ENCODE measurements at regions not wholly inside any gene's neighbourhood (a gene's known extent, or its start where the extent isn't known, plus 50 kb on each side); places are given as distances from the start of the nearest gene placed in this dataset.
"Not testable (repeated sequence)": the region's sequence is repeated elsewhere in the genome, so short reads cannot be mapped to it uniquely, and the experiment has no call there.

DNA sequence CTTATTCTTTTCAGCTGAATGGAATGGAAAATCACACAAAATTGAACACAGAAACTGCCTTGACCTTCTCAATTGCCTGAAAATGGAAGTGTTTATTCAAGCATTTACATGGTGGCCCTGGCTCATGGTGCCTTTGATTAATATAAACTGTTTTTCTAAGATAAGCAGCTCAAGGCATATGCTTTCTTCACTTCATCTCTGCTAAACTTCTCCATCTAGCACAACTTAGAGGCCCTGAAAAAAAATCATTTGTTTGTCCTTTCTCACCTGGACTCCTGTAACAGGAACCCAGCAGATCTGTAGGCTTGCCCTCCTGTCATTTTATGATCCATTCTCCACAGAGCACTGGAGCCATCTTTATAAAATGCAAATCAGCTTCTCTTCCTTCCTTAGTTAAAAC is 117.5 kb upstream of the KRR1 start:
- intact Hi-C loops (cut with DNase I; ENCODE audit: low total_unique reads) = no loop called here
- no peak overlapping the region for H3K27ac ChIP-seq
- no peak overlapping the region for H3K4me3 ChIP-seq
- H3K36me3 ChIP-seq = no peaks in the 10 kb centered on the region
- H3K4me1 ChIP-seq = no peaks in the 10 kb centered on the region
- no peaks in the 10 kb centered on the region for H3K9me3 ChIP-seq
- TF ChIP-seq POLR2A (IDR thresholded peaks at IDR 0.05) (no peak), POLR2AphosphoS5 (IDR thresholded peaks at IDR 0.05) (no peak)
- TF ChIP-seq, protein P1, sequence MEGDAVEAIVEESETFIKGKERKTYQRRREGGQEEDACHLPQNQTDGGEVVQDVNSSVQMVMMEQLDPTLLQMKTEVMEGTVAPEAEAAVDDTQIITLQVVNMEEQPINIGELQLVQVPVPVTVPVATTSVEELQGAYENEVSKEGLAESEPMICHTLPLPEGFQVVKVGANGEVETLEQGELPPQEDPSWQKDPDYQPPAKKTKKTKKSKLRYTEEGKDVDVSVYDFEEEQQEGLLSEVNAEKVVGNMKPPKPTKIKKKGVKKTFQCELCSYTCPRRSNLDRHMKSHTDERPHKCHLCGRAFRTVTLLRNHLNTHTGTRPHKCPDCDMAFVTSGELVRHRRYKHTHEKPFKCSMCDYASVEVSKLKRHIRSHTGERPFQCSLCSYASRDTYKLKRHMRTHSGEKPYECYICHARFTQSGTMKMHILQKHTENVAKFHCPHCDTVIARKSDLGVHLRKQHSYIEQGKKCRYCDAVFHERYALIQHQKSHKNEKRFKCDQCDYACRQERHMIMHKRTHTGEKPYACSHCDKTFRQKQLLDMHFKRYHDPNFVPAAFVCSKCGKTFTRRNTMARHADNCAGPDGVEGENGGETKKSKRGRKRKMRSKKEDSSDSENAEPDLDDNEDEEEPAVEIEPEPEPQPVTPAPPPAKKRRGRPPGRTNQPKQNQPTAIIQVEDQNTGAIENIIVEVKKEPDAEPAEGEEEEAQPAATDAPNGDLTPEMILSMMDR (IDR thresholded peaks at IDR 0.05 in 8 of 11, conservative IDR thresholded peaks at IDR 0.05 in 3 of 11) = no peak
- no peaks in the 10 kb centered on the region for H3K27me3 ChIP-seq (replicated peaks in 1 of 7)
- no peak for DNase-seq

GRCh38 chr12:75628511-75628910 is 117.1 kb upstream of the KRR1 start:
- no peak for DNase-seq
- no peaks in the 10 kb centered on the region for H3K9me3 ChIP-seq
- WGBS, 5 donors = 78 to 89% (median 83%) methylated on average over 1 of the region's 1 CpG
- H3K4me1 ChIP-seq = no peaks in the 10 kb centered on the region
- no peak overlapping the region for H3K4me3 ChIP-seq
- no peaks in the 10 kb centered on the region for H3K36me3 ChIP-seq
- TF ChIP-seq POLR2AphosphoS5 (IDR thresholded peaks at IDR 0.05) (no peak), POLR2A (IDR thresholded peaks at IDR 0.05) (no peak)
- TF ChIP-seq, protein P1 (IDR thresholded peaks at IDR 0.05 in 8 of 11, conservative IDR thresholded peaks at IDR 0.05 in 3 of 11) = no peak
- H3K27me3 ChIP-seq (replicated peaks in 1 of 7) = no peaks in the 10 kb centered on the region
- H3K27ac ChIP-seq = no peak overlapping the region
- intact Hi-C loops (cut with DNase I; ENCODE audit: low total_unique reads) = no loop called here

- WGBS, 5 donors = 55 to 85% (median 61%) methylated on average over 4 of the region's 4 CpGs
- H3K27me3 ChIP-seq (replicated peaks in 1 of 7) = no peaks in the 10 kb centered on the region
- H3K4me1 ChIP-seq = no peaks in the 10 kb centered on the region
- TF ChIP-seq, protein P1 (IDR thresholded peaks at IDR 0.05 in 8 of 11, conservative IDR thresholded peaks at IDR 0.05 in 3 of 11) = peak in 1 of 11 experiments; percentile 6
- no peak for TF ChIP-seq POLR2AphosphoS5 (IDR thresholded peaks at IDR 0.05)
- no peak for TF ChIP-seq POLR2A (IDR thresholded peaks at IDR 0.05)
- no peaks in the 10 kb centered on the region for H3K9me3 ChIP-seq
- no peak for DNase-seq
- H3K36me3 ChIP-seq = no peaks in the 10 kb centered on the region
- H3K4me3 ChIP-seq = no peak overlapping the region
- intact Hi-C loops (cut with DNase I; ENCODE audit: low total_unique reads) = no loop called here
- H3K27ac ChIP-seq = peak overlapping the region in 1 of 8 donors; percentile 4
Observed at GRCh38 chr12:75623631-75624154, 112.3 kb upstream of the KRR1 start.

DNA sequence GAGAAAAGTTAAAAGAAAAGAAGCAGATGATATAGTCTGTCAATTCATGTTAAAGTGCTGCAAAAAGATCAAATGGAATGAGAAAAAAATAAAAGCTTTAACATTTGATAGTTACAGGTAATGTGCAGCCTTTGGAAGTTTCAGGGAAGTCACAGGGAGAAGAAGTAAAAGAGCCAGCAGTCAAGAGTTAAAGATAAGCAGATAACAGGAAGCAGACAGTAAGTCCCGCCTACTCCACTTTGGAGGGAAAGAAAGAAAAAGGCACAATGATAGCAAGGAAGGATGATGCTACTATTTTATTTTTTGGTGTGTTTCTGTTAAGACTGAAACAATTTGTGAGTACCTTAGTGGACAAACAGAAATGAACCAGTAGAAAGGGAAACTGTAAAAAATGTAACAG is 111.1 kb upstream of the KRR1 start:
- no peaks in the 10 kb centered on the region for H3K36me3 ChIP-seq
- H3K4me3 ChIP-seq = no peak overlapping the region
- 74 to 83% (median 78%) methylated on average over 1 of the region's 1 CpG for WGBS, 5 donors
- TF ChIP-seq POLR2AphosphoS5 (IDR thresholded peaks at IDR 0.05) (no peak), POLR2A (IDR thresholded peaks at IDR 0.05) (no peak)
- TF ChIP-seq, protein P1 (IDR thresholded peaks at IDR 0.05 in 8 of 11, conservative IDR thresholded peaks at IDR 0.05 in 3 of 11) = no peak
- no peak overlapping the region for H3K27ac ChIP-seq
- H3K4me1 ChIP-seq = no peaks in the 10 kb centered on the region
- H3K9me3 ChIP-seq = no peaks in the 10 kb centered on the region
- no peaks in the 10 kb centered on the region for H3K27me3 ChIP-seq (replicated peaks in 1 of 7)
- intact Hi-C loops (cut with DNase I; ENCODE audit: low total_unique reads) = no loop called here
- no peak for DNase-seq

DNA sequence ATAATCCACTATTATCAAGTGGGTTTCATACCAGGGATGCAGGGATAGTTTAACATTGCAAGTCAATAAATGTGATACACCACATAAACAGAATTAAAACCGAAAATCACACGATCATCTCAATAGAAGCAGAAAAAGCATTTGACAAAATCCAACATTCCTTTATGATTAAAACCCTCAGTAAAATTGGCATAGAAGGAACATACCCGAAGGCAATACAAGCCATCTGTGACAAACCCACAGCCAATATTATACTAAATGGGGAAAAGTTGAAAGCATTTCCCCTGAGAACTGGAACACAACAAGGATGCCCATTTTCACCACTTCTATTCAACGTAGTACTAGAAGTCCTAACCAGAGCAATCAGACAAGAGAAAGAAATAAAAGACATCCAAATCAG is 103.0 kb upstream of the KRR1 start:
- Histone ChIP-seq H3K27ac (peak overlapping the region in 1 of 8 donors; percentile 9), H3K9me3 (peaks cover 0 to 14% (median 1%) of the 10 kb centered on the region in 8 donors)
- 78 to 85% (median 84%) methylated on average over 4 of the region's 4 CpGs for WGBS, 5 donors
- H3K27me3 ChIP-seq (replicated peaks in 1 of 7); H3K4me1 ChIP-seq; intact Hi-C loops (cut with DNase I; ENCODE audit: low total_unique reads); DNase-seq; H3K36me3 ChIP-seq; H3K4me3 ChIP-seq: not testable (repeated sequence)

Data from spleen (tissue), 11 donors.